Pancreas (tissue), 10 donors: ENCODE measurements at regions not wholly inside any gene's neighbourhood (a gene's known extent, or its start where the extent isn't known, plus 50 kb on each side); places are given as distances from the start of the nearest gene placed in this dataset.

Source experiments
- ATAC-seq, 4 donors: fragments of 200-7000 bp; cut with Tn5 transposase; one replicate each; pipeline versions ENCODE4 v1.8.0 to v1.9.1; 2020; ENCODE audit warnings: mild to moderate bottlenecking in 4 of 4, moderate library complexity in 4 of 4
- DNase-seq, 6 donors: peaks; one replicate each; pipeline ENCODE4 v3.0.0-alpha.2; 2020
- FAIRE-seq: peaks from 2 replicates; lab custom pipeline; 2012; peaks lifted over from hg19 to GRCh38; lab: Jason Lieb, UNC
- H3K27ac ChIP-seq, 4 donors: fragments of 200-600 bp; sonication (generic); 1 replicate in 3 of 4; 2 replicates in 1 of 4; pipeline versions ENCODE4 v1.5.0 to v1.8.0; 2020
- H3K27me3 ChIP-seq, 4 donors: fragments of 200-600 bp; one replicate each; pipeline ENCODE4 v1.8.0; 2021
- H3K36me3 ChIP-seq, 3 donors: fragments of 200-600 bp; sonication (generic) in 1 of 3; one replicate each; pipeline versions ENCODE4 v1.5.0 to v1.8.0; 2020 to 2021
- H3K4me1 ChIP-seq, 3 donors: fragments of 200-600 bp; one replicate each; pipeline ENCODE4 v1.8.0; 2021
- H3K4me3 ChIP-seq, 4 donors: fragments of 200-600 bp; sonication (generic) in 2 of 4; one replicate each; pipeline versions ENCODE4 v1.5.0 to v1.8.0; 2020 to 2021
- H3K9me3 ChIP-seq, 4 donors: fragments of 200-600 bp; one replicate each; pipeline ENCODE4 v1.8.0; 2021
- WGBS, 2 donors: extraction: QIAGEN DNeasy Blood & Tissue Kit; methylation state at CpG; one replicate each; pipeline ENCODE4 v1.1.7; 2013; 5-methylcytosine and 5-hydroxymethylcytosine counted together
- intact Hi-C, 3 donors: fragments of 100-400 bp; cut with DNase I; formaldehyde crosslinking; loops; one replicate each; pipeline versions ENCODE4 v1.11.1 to v1.14.2; 2022
- TF ChIP-seq, protein P1 (sequence below), 4 donors: fragments of 200-600 bp; sonication (generic) in 3 of 4; IDR thresholded peaks; one replicate each; pipeline versions ENCODE4 v1.5.0 to v1.8.0; 2021; ENCODE audit warnings: antibody characterized with exemption in 4 of 4
- donor health status: healthy with polysubstance abuse.
- donor health status: DM: no; HTN: no; CAD: no; lungs with moderate emphysema.
- donor health status: DM: no; HTN: no; CAD: no.
- donor health status: control.
- donor health status: control.
- donor health status: Bipolar disorder and iron deficiency.
- donor health status: DM: yes; HTN: yes; CAD: no.
- donor health status: DM: no; HTN: no; CAD: no.
- donor health status: DM: no; HTN: no; CAD: no.
- donor health status: DM: yes; HTN: yes; CAD: no.

DNA sequence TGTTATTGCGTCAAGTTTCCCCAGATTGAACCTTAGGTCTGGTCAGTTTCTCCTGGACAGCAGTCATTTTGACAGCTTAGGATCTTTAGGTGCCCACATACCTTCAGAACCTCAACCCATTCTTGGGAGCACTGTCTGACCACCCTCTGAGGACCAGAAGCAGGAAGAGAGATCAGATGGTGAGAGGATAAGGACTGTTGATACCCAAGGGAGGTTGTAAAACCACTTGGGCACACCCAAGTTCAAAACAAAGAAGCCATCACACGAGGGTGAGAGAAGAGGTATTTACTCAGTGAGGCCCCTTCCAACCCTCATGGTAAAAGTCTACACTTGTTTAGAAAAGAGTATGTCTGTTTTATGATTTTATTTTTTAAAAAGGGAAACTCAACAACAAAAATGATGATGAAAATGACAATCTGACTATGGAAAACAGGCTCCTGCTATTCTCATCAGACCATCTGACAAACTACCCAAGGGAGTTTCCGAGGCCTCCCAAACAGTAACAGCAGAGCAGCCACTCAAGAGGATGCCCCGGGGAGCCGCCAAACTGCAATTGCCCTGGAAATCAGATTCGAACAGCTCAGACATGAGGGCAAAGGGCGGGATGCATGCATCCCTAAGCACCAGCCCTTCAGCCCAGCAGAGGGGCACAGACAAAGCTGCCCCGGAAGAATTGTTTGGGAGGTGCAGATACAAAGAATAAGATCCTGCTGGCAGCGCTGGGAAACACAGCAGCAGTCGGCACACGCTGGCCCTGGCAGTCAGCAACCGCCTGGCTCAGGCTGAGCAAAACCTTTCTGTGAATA lies 162.6 kb upstream of the PLEKHG7 start:
- FAIRE-seq (no peak), DNase-seq (peak; percentile 54 to 76 (median 68)), ATAC-seq (peak; percentile 52 to 62 (median 53))
- no peaks in the 10 kb centered on the region for H3K9me3 ChIP-seq
- H3K27ac ChIP-seq: peak overlapping the region; percentile 56 to 81 (median 68)
- H3K4me3 ChIP-seq: no peak overlapping the region
- no peaks in the 10 kb centered on the region for H3K27me3 ChIP-seq
- intact Hi-C loops: no loop called here
- WGBS, 2 donors: 38 to 48% methylated on average over 12 of the region's 12 CpGs
- TF ChIP-seq, protein P1, sequence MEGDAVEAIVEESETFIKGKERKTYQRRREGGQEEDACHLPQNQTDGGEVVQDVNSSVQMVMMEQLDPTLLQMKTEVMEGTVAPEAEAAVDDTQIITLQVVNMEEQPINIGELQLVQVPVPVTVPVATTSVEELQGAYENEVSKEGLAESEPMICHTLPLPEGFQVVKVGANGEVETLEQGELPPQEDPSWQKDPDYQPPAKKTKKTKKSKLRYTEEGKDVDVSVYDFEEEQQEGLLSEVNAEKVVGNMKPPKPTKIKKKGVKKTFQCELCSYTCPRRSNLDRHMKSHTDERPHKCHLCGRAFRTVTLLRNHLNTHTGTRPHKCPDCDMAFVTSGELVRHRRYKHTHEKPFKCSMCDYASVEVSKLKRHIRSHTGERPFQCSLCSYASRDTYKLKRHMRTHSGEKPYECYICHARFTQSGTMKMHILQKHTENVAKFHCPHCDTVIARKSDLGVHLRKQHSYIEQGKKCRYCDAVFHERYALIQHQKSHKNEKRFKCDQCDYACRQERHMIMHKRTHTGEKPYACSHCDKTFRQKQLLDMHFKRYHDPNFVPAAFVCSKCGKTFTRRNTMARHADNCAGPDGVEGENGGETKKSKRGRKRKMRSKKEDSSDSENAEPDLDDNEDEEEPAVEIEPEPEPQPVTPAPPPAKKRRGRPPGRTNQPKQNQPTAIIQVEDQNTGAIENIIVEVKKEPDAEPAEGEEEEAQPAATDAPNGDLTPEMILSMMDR (IDR thresholded peaks at IDR 0.05): peak in 1 of 4 donors; percentile 14
- H3K4me1 ChIP-seq: peaks cover 56 to 65% (median 57%) of the 10 kb centered on the region in 3 donors
- no peaks in the 10 kb centered on the region for H3K36me3 ChIP-seq

DNA sequence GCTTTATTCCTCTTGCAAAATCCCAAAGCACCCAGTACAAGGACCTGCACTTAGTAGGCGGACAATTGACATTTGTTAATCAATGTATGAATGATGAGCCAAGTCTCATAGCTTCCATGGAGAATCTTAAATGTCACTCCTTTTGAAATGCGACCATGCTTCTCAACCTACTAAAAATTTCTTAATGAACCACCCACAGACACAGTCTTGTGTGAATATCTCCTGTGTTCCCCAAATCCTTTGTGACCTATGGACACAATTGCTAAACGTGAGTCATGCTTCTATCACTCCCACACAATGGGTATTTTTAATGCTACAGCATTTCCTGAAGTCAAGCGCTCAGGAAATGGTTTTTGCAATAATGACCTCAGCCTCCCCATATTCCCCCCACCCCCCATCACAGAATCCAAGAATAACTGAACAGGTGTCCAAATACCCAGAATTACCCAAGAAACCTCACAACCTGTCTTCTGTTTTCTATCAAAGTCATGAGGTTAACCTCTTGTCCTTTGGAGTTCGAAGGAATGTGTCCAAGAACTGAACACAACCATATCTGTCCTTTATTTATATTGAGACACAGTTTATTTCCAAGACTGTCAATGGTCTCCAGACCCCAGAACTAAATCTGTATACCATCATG lies 163.6 kb upstream of the PLEKHG7 start:
- ATAC-seq: peak; percentile 59 to 80 (median 78)
- WGBS, 2 donors: 39 to 44% methylated on average over 5 of the region's 5 CpGs
- H3K36me3 ChIP-seq: no peaks in the 10 kb centered on the region

DNA sequence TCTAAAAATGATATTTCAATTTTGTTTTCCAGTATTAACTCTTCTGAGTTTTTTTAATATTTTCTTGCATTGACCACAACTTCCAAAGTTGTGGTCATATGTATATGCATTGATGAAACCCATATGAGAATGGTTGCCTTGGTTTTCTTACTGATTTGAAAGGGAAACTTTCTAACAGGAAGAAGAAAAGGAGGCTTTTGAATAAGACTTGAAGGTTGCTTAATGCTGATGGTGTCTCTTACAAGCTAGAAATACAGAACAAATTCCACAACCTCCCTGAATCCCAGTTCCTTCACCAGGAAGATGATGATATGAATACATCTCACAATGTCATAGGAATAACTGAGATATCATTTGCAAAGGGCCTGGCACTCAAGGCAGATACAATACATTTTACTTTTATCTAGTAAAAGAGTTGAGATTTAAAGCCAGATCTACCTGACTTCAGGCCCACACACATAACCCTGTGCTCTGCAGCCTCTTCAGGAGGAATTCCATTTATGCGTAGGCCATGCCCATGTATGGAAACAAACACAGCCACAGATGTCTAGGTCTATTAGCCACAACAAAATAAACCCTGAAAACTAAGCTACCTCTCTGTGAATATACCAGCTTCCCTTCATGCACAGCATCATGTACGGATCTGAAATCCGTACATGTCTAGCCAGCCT lies 165.4 kb upstream of the PLEKHG7 start:
- Histone ChIP-seq H3K27ac (no peak overlapping the region), H3K36me3 (no peaks in the 10 kb centered on the region), H3K27me3 (no peaks in the 10 kb centered on the region), H3K4me1 (peaks cover 36 to 41% (median 39%) of the 10 kb centered on the region in 3 donors), H3K9me3 (no peaks in the 10 kb centered on the region), H3K4me3 (no peak overlapping the region)
- FAIRE-seq: no peak
- WGBS, 2 donors: 95 to 99% methylated on average over 3 of the region's 3 CpGs
- ATAC-seq: no peak
- intact Hi-C loops: no loop called here
- TF ChIP-seq, protein P1 (IDR thresholded peaks at IDR 0.05): no peak
- DNase-seq: no peak

More for the DNA sequence above, 163.6 kb upstream of the PLEKHG7 start:
- intact Hi-C loops: no loop called here
- FAIRE-seq (no peak), DNase-seq (peak in 3 of 6 donors; percentile 60 to 73 (median 64))
- Histone ChIP-seq H3K9me3 (no peaks in the 10 kb centered on the region), H3K4me1 (peaks cover 48 to 55% (median 51%) of the 10 kb centered on the region in 3 donors), H3K27ac (peak overlapping the region; percentile 56 to 81 (median 72)), H3K27me3 (no peaks in the 10 kb centered on the region), H3K4me3 (no peak overlapping the region)
- TF ChIP-seq, protein P1 (IDR thresholded peaks at IDR 0.05): no peak

DNA sequence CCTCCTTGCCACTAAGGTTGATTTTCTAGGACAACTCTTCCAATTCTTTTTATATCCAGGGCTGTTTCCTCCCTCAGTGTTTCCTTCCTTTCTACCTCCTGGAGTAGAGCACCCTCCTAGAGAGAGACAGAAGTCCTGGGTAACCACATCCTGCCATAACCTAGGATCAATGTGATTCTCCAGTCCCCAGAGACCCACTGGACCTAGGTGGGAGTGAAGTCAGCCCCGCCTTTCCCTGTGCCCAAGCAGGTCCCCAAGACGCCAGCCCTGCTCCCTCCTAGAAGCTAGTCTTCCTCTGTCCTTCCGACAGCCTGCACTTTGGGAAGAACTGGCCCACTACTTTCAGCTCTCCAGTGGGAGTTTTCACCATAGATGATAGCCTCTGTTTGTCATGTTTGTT lies 166.8 kb upstream of the PLEKHG7 start:
- TF ChIP-seq, protein P1 (IDR thresholded peaks at IDR 0.05): no peak
- intact Hi-C loops: no loop called here
- no peak for FAIRE-seq
- no peak for DNase-seq
- WGBS, 2 donors: 98 to 100% methylated on average over 3 of the region's 3 CpGs
- Histone ChIP-seq H3K9me3 (no peaks in the 10 kb centered on the region), H3K4me3 (no peak overlapping the region), H3K27ac (no peak overlapping the region), H3K36me3 (no peaks in the 10 kb centered on the region), H3K27me3 (no peaks in the 10 kb centered on the region), H3K4me1 (peaks cover 23 to 26% (median 24%) of the 10 kb centered on the region in 3 donors)
- ATAC-seq: no peak
